Ovary (tissue), 7 donors: ENCODE measurements at regions not wholly inside any gene's neighbourhood (a gene's known extent, or its start where the extent isn't known, plus 50 kb on each side); places are given as distances from the start of the nearest gene placed in this dataset.
"Not testable (repeated sequence)": the region's sequence is repeated elsewhere in the genome, so short reads cannot be mapped to it uniquely, and the experiment has no call there.

Experiments
- DNase-seq, 5 donors: peaks; one replicate each; pipeline ENCODE4 v3.0.0-alpha.2; 2019 to 2020
- H3K27ac ChIP-seq, 2 donors: fragments of 200-600 bp; one replicate each; pipeline versions ENCODE4 v1.5.1 to v1.8.0; 2019 to 2022
- H3K27me3 ChIP-seq: fragments of 200-600 bp; one replicate; pipeline ENCODE4 v1.8.0; 2022
- H3K36me3 ChIP-seq: fragments of 200-600 bp; sonication (generic); one replicate; pipeline ENCODE4 v1.5.1; 2019
- H3K4me1 ChIP-seq: one replicate; pipeline ENCODE4 v1.8.1; 2013; ENCODE audit warnings: mild to moderate bottlenecking, moderate library complexity; ENCODE audit not compliant: insufficient read depth
- H3K4me3 ChIP-seq: fragments of 200-600 bp; sonication (generic); one replicate; pipeline ENCODE4 v1.5.1; 2017
- H3K9me3 ChIP-seq, 2 donors: fragments of 200-600 bp in 1 of 2; sonication (generic) in 1 of 2; one replicate each; pipeline versions ENCODE4 v1.5.1 to v1.8.1; 2013 to 2019; ENCODE audit warnings: mild to moderate bottlenecking in 1 of 2, moderate library complexity in 1 of 2
- EP300 ChIP-seq: sonication (generic); formaldehyde crosslinking; IDR thresholded peaks from one replicate; pipeline ENCODE4 v1.6.1; 2017; ENCODE audit warnings: antibody characterized with exemption
- POLR2A ChIP-seq: fragments of 450-650 bp; IDR thresholded peaks from one replicate; pipeline ENCODE4 v1.6.1; 2017; ENCODE audit warnings: antibody characterized with exemption, mild to moderate bottlenecking, moderate library complexity
- WGBS, 3 donors: extraction: QIAGEN DNeasy Blood & Tissue Kit in 1 of 3; methylation state at CpG; one replicate each; pipeline versions ENCODE4 v1.1.5 to v1.1.7; 2013 to 2017; 5-methylcytosine and 5-hydroxymethylcytosine counted together
- intact Hi-C, 4 donors: fragments of 100-400 bp; cut with DNase I; formaldehyde crosslinking; loops; one replicate each; pipeline versions ENCODE4 v1.11.0 to v1.15.1; 2022 to 2023
- TF ChIP-seq, protein P1 (sequence below), 3 donors: fragments of 450-650 bp in 2 of 3; fragments of 200-600 bp in 1 of 3; IDR thresholded peaks; one replicate each; pipeline versions ENCODE4 v1.5.1 to v1.8.0; 2016 to 2022; ENCODE audit warnings: antibody characterized with exemption in 3 of 3, mild to moderate bottlenecking in 1 of 3
- donor health status: DM: no; HTN: no; CAD: no; lungs with moderate emphysema.
- donor health status: DM: no; HTN: no; CAD: no.
- donor health status: Bipolar disorder and iron deficiency.
- donor health status: DM: no; HTN: no; CAD: no.
- donor health status: DM: yes; HTN: yes; CAD: no.

DNA sequence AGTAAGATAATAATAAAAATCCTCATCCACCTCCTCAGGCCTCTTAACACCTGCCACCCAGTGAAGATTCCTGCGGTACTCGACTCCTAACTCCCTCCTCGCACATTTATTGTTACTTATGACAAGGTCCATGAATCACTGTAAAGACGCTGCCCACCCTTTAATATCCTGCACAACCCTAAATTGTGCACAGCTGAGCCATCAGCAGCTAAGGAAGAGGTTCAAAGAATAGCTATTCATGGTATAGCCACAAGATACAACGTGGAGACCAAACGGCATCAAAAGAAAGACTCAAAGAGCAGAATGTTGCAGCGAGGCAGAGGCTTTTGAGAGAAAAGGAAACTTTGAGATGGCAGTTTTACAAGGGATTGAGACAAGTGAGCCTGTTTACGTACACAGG lies 266.3 kb downstream of the SATB2 start:
- H3K4me1 ChIP-seq = no peaks in the 10 kb centered on the region
- H3K27me3 ChIP-seq = no peaks in the 10 kb centered on the region
- TF ChIP-seq, protein P1, sequence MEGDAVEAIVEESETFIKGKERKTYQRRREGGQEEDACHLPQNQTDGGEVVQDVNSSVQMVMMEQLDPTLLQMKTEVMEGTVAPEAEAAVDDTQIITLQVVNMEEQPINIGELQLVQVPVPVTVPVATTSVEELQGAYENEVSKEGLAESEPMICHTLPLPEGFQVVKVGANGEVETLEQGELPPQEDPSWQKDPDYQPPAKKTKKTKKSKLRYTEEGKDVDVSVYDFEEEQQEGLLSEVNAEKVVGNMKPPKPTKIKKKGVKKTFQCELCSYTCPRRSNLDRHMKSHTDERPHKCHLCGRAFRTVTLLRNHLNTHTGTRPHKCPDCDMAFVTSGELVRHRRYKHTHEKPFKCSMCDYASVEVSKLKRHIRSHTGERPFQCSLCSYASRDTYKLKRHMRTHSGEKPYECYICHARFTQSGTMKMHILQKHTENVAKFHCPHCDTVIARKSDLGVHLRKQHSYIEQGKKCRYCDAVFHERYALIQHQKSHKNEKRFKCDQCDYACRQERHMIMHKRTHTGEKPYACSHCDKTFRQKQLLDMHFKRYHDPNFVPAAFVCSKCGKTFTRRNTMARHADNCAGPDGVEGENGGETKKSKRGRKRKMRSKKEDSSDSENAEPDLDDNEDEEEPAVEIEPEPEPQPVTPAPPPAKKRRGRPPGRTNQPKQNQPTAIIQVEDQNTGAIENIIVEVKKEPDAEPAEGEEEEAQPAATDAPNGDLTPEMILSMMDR (IDR thresholded peaks at IDR 0.05) = no peak
- TF ChIP-seq POLR2A = no peak
- no peak for TF ChIP-seq EP300
- intact Hi-C loops = no loop called here
- no peak overlapping the region for H3K4me3 ChIP-seq
- WGBS, 3 donors = 51 to 71% (median 71%) methylated on average over 8 of the region's 8 CpGs
- no peak overlapping the region for H3K27ac ChIP-seq
- H3K36me3 ChIP-seq = no peaks in the 10 kb centered on the region
- no peaks in the 10 kb centered on the region for H3K9me3 ChIP-seq
- DNase-seq = no peak

DNA sequence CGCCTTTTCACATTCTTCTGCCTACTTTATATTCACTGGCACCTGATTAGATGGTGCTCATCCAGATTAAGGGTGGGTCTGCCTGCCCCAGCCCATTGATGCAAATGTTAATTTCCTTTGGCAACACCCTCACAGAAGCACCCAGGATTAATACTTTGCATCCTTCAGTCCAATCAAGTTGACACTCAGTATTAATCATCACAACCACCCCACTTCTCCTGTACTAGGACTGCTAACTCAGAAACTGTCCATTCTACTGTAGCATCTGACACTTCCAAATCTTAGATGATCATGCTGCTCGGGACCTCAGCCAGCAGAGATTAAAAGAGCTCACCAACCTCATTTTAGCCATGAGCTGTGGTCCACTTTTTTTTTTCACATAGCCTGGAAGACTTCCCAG lies 268.5 kb downstream of the SATB2 start:
- TF ChIP-seq, protein P1 (IDR thresholded peaks at IDR 0.05) = no peak
- TF ChIP-seq POLR2A = no peak
- no peak for TF ChIP-seq EP300
- no peak overlapping the region for H3K4me3 ChIP-seq
- intact Hi-C loops = no loop called here
- no peaks in the 10 kb centered on the region for H3K36me3 ChIP-seq
- no peaks in the 10 kb centered on the region for H3K4me1 ChIP-seq
- H3K27me3 ChIP-seq = no peaks in the 10 kb centered on the region
- H3K27ac ChIP-seq = no peak overlapping the region
- WGBS, 3 donors = 48 to 62% (median 49%) methylated on average over 2 of the region's 2 CpGs
- no peak for DNase-seq
- no peaks in the 10 kb centered on the region for H3K9me3 ChIP-seq

DNA sequence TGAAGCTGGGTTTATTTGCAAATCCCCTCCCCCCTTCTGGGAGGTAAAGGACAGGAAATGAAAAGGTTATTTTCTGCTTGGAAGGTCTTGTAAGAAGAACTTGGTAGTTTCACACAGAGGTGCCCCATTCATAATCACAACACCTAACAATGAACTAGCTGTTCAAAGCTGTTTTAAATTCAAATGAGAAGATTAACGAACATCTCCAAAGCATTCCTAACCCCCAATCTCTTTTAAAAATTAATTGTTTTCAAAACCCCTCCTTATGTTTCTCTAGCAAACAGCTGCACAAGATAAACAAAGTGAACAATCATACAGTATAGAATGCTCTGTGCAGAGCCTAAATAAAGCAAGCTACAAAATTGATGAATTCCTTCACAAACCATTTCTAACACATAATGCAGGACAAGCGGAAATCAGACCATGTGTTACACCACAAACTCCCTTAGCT lies 271.4 kb downstream of the SATB2 start:
- no peak overlapping the region for H3K4me3 ChIP-seq
- no peaks in the 10 kb centered on the region for H3K4me1 ChIP-seq
- no peaks in the 10 kb centered on the region for H3K36me3 ChIP-seq
- no peak for DNase-seq
- no peak overlapping the region for H3K27ac ChIP-seq
- 21 to 31% (median 23%) methylated on average over 2 of the region's 2 CpGs for WGBS, 3 donors
- no peaks in the 10 kb centered on the region for H3K9me3 ChIP-seq
- no peaks in the 10 kb centered on the region for H3K27me3 ChIP-seq
- TF ChIP-seq EP300 = no peak
- TF ChIP-seq, protein P1 (IDR thresholded peaks at IDR 0.05) = no peak
- TF ChIP-seq POLR2A = no peak
- intact Hi-C loops = no loop called here

DNA sequence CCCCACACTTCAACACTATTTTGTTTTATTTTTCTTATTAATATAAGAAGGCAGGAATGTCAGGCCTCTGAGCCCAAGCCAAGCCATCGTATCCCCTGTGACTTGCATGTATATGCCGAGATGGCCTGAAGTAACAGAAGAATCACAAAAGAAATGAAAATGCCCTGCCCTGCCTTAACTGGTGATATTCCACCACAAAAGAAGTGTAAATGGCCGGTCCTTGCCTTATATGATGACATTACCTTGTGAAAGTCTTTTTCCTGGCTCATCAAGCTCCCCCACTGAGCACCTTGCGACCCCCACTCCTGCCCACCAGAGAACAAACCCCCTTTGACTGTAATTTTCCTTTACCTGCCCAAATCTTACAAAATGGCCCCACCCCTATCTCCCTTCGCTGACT lies 272.6 kb downstream of the SATB2 start:
- H3K9me3 ChIP-seq, H3K4me1 ChIP-seq, H3K27ac ChIP-seq, H3K4me3 ChIP-seq, DNase-seq, intact Hi-C loops, H3K36me3 ChIP-seq, H3K27me3 ChIP-seq: not testable (repeated sequence)
- WGBS, 3 donors = 88 to 93% (median 92%) methylated on average over 5 of the region's 5 CpGs

DNA sequence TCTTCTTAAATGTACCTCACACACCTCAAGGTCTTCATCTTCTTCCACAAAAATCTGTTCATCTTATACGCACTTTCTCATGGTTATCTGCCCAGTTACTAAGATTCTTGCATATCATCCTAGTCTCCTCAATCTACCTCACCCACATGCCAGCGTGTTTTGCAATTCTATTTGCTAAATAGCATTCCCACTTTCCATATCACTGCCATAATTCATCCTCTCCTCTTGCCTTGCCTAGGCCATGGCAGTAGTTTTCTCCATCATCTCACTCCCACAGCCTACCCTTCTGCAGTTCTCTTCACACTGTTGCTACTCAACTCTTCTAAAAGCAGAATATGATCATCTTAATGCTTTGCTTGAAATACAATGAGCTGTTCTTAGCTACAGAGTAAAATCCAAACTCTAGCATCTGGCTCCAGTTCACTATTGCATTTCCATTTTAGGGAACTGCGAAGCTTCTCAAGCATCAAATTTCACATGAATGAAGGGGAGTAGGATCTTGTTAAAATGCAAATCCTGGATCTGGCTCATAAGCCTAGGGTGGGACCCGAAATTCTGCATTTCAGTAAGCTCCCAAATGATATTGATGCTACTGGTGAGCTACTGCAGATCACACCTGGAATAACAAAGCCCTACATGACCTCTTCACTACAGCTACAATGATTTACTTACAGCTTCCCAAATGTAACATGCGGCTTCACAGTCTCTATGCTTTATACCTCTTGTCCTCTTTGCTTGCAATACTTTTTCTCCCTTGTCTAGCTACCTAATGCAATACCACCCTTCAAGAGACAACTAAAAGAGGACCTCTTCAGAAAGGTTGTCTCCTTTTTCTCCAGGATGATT lies 293.9 kb downstream of the SATB2 start:
- WGBS, 3 donors = 59 to 74% (median 72%) methylated on average over 5 of the region's 5 CpGs
- no peak for DNase-seq
- intact Hi-C loops = no loop called here

More for the DNA sequence above, 293.9 kb downstream of the SATB2 start:
- H3K27me3 ChIP-seq = no peaks in the 10 kb centered on the region
- H3K27ac ChIP-seq = no peak overlapping the region
- peaks cover 2% of the 10 kb centered on the region for H3K4me1 ChIP-seq
- H3K4me3 ChIP-seq = no peak overlapping the region
- no peaks in the 10 kb centered on the region for H3K9me3 ChIP-seq
- TF ChIP-seq, protein P1 (IDR thresholded peaks at IDR 0.05) = no peak
- TF ChIP-seq EP300 (no peak), POLR2A (no peak)
- H3K36me3 ChIP-seq = no peaks in the 10 kb centered on the region
